Vagina (tissue), 2 donors: ENCODE measurements at regions not wholly inside any gene's neighbourhood (a gene's known extent, or its start where the extent isn't known, plus 50 kb on each side); places are given as distances from the start of the nearest gene placed in this dataset.

Experiments used
- POLR2A ChIP-seq, 2 donors: fragments of 450-650 bp; IDR thresholded peaks; one replicate each; pipeline ENCODE4 v1.6.1; 2017; ENCODE audit warnings: antibody characterized with exemption in 2 of 2, mild to moderate bottlenecking in 2 of 2, moderate library complexity in 2 of 2
- POLR2AphosphoS5 ChIP-seq, 2 donors: sonication (generic); formaldehyde crosslinking; IDR thresholded peaks; one replicate each; pipeline ENCODE4 v1.9.0; 2017; ENCODE audit warnings: antibody characterized with exemption in 2 of 2, mild to moderate bottlenecking in 2 of 2, low read depth in 1 of 2; ENCODE audit not compliant: insufficient read depth in 1 of 2
- TF ChIP-seq, protein P1 (sequence below), 3 experiments: fragments of 450-650 bp in 2 of 3; fragments of 200-600 bp in 1 of 3; sonication (generic) in 1 of 3; IDR thresholded peaks; one replicate each; pipeline ENCODE4 v1.5.1; 2017 to 2019; ENCODE audit warnings: antibody characterized with exemption in 3 of 3, mild to moderate bottlenecking in 2 of 3, moderate library complexity in 2 of 3

DNA sequence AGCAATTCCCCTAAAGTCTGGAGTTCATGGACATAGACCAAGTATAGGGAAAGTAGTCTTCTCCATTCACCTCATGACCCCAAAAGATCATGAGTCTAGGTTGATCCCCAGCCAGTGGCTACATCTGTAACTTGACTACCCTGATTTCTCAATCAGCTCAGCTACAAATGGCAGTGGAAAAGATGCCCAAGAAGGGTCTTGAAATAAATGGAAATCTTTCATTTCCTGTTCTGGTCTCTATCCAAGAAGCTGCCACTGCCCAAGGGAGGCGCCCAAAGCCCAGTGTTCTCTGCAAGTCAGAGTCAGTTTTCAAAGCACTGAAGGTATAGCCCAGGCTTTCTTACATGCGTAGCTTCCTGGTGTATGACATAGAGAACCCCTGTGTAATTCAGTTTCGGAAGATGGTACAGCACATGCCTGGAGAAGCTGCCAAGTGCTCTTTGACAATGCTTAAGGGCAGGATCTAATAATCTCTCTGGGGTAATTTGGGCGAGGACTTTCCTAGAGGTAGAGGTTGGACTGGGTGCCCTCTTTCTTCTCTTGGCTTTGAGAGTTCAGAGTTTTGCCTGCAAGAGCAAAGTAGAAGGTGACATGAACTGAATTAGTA is 101.1 kb downstream of the ADAMTS15 start:
- TF ChIP-seq, protein P1, sequence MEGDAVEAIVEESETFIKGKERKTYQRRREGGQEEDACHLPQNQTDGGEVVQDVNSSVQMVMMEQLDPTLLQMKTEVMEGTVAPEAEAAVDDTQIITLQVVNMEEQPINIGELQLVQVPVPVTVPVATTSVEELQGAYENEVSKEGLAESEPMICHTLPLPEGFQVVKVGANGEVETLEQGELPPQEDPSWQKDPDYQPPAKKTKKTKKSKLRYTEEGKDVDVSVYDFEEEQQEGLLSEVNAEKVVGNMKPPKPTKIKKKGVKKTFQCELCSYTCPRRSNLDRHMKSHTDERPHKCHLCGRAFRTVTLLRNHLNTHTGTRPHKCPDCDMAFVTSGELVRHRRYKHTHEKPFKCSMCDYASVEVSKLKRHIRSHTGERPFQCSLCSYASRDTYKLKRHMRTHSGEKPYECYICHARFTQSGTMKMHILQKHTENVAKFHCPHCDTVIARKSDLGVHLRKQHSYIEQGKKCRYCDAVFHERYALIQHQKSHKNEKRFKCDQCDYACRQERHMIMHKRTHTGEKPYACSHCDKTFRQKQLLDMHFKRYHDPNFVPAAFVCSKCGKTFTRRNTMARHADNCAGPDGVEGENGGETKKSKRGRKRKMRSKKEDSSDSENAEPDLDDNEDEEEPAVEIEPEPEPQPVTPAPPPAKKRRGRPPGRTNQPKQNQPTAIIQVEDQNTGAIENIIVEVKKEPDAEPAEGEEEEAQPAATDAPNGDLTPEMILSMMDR (IDR thresholded peaks at IDR 0.05): no peak
- TF ChIP-seq POLR2A (IDR thresholded peaks at IDR 0.05) (no peak), POLR2AphosphoS5 (IDR thresholded peaks at IDR 0.05; ENCODE audit: insufficient read depth in 1 of 2, low read depth in 1 of 2) (no peak)
